Cerebellar nuclear complex (tissue), 1 donor: ENCODE measurements at regions not wholly inside any gene's neighbourhood (a gene's known extent, or its start where the extent isn't known, plus 50 kb on each side); places are given as distances from the start of the nearest gene placed in this dataset.
A peak's percentile ranks its signal among the peaks of the same experiment; 100 is the strongest.

Experiments used
- DNase-seq, 2 experiments: peaks; one replicate each; lab custom pipeline; 2025; lab: John Stamatoyannopoulos, UW

GRCh38 chr1:17877316-17877715 lies 122.2 kb downstream of the ACTL8 start:
- no peak for DNase-seq

- DNase-seq: no peak
These were observed 122.8 kb downstream of the ACTL8 start for GRCh38 chr1:17877896-17878295.

- no peak for DNase-seq
These were observed 123.7 kb downstream of the ACTL8 start for GRCh38 chr1:17878837-17879236.

- DNase-seq: no peak
These were observed 125.3 kb downstream of the ACTL8 start for GRCh38 chr1:17880449-17880848.

- DNase-seq: no peak
These were observed 126.6 kb downstream of the ACTL8 start for GRCh38 chr1:17881761-17882160.

GRCh38 chr1:17883136-17883535 lies 128.0 kb downstream of the ACTL8 start:
- DNase-seq: no peak

GRCh38 chr1:17883662-17884395 lies 128.7 kb downstream of the ACTL8 start:
- DNase-seq: no peak

- DNase-seq: no peak
These were observed 130.7 kb downstream of the ACTL8 start for GRCh38 chr1:17885663-17886320.

GRCh38 chr1:17886386-17886785 lies 131.3 kb downstream of the ACTL8 start:
- no peak for DNase-seq

- no peak for DNase-seq
These were observed 131.8 kb downstream of the ACTL8 start for GRCh38 chr1:17886838-17887441.

GRCh38 chr1:17887661-17888371 lies 132.7 kb downstream of the ACTL8 start:
- DNase-seq: peak in 1 of 2 experiments; percentile 55

- DNase-seq: no peak
These were observed 135.1 kb downstream of the ACTL8 start for GRCh38 chr1:17890056-17890814.

GRCh38 chr1:17890815-17891191 lies 135.7 kb downstream of the ACTL8 start:
- DNase-seq: no peak

- DNase-seq: no peak
These were observed 136.3 kb downstream of the ACTL8 start for GRCh38 chr1:17891205-17892110.

GRCh38 chr1:17892225-17892624 lies 137.1 kb downstream of the ACTL8 start:
- DNase-seq: no peak

- no peak for DNase-seq
These were observed 137.7 kb downstream of the ACTL8 start for GRCh38 chr1:17892851-17893250.

GRCh38 chr1:17893891-17894631 lies 138.9 kb downstream of the ACTL8 start:
- no peak for DNase-seq

- no peak for DNase-seq
These were observed 140.3 kb downstream of the ACTL8 start for GRCh38 chr1:17895401-17895800.

GRCh38 chr1:17895986-17896385 lies 140.9 kb downstream of the ACTL8 start:
- DNase-seq: no peak

GRCh38 chr1:17903386-17903785 lies 148.3 kb downstream of the ACTL8 start:
- no peak for DNase-seq
